HUES48 (cell line): ENCODE measurements at regions not wholly inside any gene's neighbourhood (a gene's known extent, or its start where the extent isn't known, plus 50 kb on each side); places are given as distances from the start of the nearest gene placed in this dataset.

Experiments
- H3K27ac ChIP-seq: one replicate; pipeline ENCODE4 v1.7.0; 2013; ENCODE audit warnings: low read depth, low read length, inconsistent platforms
- H3K27me3 ChIP-seq: 2 replicates; pipeline ENCODE4 v1.6.1; 2013; ENCODE audit warnings: mild to moderate bottlenecking, low read length; ENCODE audit not compliant: control insufficient read depth, insufficient read depth
- H3K36me3 ChIP-seq: 2 replicates; pipeline ENCODE4 v1.6.1; 2013; ENCODE audit warnings: low read length; ENCODE audit not compliant: control insufficient read depth, insufficient read depth
- H3K4me1 ChIP-seq: 2 replicates; pipeline ENCODE4 v1.6.1; 2013; ENCODE audit warnings: mild to moderate bottlenecking, low read length; ENCODE audit not compliant: control insufficient read depth, insufficient read depth
- H3K4me3 ChIP-seq: 2 replicates; pipeline ENCODE4 v1.5.1; 2013; ENCODE audit warnings: mild to moderate bottlenecking, low read depth, low read length
- H3K9ac ChIP-seq: 2 replicates; pipeline ENCODE4 v1.6.1; 2013; ENCODE audit warnings: mild to moderate bottlenecking, low read depth, low read length, moderate library complexity
- H3K9me3 ChIP-seq: 2 replicates; pipeline ENCODE4 v1.6.1; 2013; ENCODE audit warnings: low read length; ENCODE audit not compliant: control insufficient read depth, insufficient read depth

GRCh38 chr12:116384175-116384574 is 106.7 kb upstream of the MED13L start:
- Histone ChIP-seq H3K4me1 (peaks cover 35% of the 10 kb centered on the region), H3K9ac (no peak overlapping the region), H3K9me3 (no peaks in the 10 kb centered on the region), H3K27ac (no peak overlapping the region), H3K27me3 (no peaks in the 10 kb centered on the region), H3K4me3 (no peak overlapping the region), H3K36me3 (no peaks in the 10 kb centered on the region)

GRCh38 chr12:116384691-116385485 is 107.4 kb upstream of the MED13L start:
- Histone ChIP-seq H3K27me3 (no peaks in the 10 kb centered on the region), H3K9me3 (no peaks in the 10 kb centered on the region), H3K36me3 (no peaks in the 10 kb centered on the region), H3K4me1 (peaks cover 35% of the 10 kb centered on the region), H3K27ac (no peak overlapping the region), H3K9ac (no peak overlapping the region), H3K4me3 (no peak overlapping the region)

GRCh38 chr12:116385486-116386217 is 108.2 kb upstream of the MED13L start:
- H3K27ac ChIP-seq = no peak overlapping the region
- no peak overlapping the region for H3K9ac ChIP-seq
- H3K9me3 ChIP-seq = no peaks in the 10 kb centered on the region
- H3K27me3 ChIP-seq = no peaks in the 10 kb centered on the region
- H3K4me1 ChIP-seq = peaks cover 35% of the 10 kb centered on the region
- no peaks in the 10 kb centered on the region for H3K36me3 ChIP-seq
- H3K4me3 ChIP-seq = no peak overlapping the region

DNA sequence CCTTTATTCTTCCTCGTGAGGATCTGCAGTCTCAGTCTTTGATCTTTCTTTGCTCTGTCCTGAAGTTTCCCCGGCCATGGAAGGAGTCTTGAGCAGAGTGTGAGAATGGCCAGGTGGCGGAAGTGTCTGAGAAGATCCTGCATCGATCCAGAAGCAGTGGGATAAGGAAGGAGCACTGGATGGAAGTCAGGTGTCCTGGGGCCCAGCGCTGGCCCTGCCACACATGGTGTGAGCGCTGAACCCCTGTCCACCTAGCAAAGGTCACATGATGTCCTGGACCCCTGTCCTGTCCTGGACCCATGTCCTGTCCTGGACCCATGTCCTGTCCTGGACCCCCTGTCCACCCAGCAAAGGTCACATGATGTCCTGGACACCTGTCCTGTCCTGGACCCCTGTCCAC is 111.8 kb upstream of the MED13L start:
- H3K9ac ChIP-seq = no peak overlapping the region

DNA sequence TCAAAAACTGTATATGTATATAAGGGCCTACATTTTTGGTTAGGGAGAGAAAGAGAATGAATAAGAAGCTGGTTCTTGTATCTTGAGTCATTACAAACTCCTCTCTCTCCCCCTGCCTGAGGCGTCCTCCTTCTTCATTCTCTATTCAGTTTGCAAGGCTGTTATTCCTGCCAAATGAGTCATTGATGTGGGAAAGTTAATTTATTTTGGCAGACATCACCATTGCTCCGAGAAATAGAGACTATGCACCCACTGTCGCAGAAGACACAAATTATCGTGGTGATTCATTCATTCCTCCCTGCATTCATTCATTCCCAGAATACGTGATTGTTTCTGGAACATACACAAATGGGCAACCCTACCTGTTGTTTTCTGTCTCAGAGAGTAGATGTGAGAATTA is 112.5 kb upstream of the MED13L start:
- Histone ChIP-seq H3K9me3 (no peaks in the 10 kb centered on the region), H3K4me3 (no peak overlapping the region), H3K27ac (no peak overlapping the region), H3K9ac (no peak overlapping the region), H3K4me1 (peaks cover under 1% of the 10 kb centered on the region; the same call in 1 of the 2 replicates), H3K27me3 (no peaks in the 10 kb centered on the region), H3K36me3 (no peaks in the 10 kb centered on the region)

More for the DNA sequence above, 111.8 kb upstream of the MED13L start:
- Histone ChIP-seq H3K4me1 (peaks cover 6% of the 10 kb centered on the region), H3K36me3 (no peaks in the 10 kb centered on the region), H3K9me3 (no peaks in the 10 kb centered on the region), H3K27ac (no peak overlapping the region), H3K4me3 (no peak overlapping the region), H3K27me3 (no peaks in the 10 kb centered on the region)

DNA sequence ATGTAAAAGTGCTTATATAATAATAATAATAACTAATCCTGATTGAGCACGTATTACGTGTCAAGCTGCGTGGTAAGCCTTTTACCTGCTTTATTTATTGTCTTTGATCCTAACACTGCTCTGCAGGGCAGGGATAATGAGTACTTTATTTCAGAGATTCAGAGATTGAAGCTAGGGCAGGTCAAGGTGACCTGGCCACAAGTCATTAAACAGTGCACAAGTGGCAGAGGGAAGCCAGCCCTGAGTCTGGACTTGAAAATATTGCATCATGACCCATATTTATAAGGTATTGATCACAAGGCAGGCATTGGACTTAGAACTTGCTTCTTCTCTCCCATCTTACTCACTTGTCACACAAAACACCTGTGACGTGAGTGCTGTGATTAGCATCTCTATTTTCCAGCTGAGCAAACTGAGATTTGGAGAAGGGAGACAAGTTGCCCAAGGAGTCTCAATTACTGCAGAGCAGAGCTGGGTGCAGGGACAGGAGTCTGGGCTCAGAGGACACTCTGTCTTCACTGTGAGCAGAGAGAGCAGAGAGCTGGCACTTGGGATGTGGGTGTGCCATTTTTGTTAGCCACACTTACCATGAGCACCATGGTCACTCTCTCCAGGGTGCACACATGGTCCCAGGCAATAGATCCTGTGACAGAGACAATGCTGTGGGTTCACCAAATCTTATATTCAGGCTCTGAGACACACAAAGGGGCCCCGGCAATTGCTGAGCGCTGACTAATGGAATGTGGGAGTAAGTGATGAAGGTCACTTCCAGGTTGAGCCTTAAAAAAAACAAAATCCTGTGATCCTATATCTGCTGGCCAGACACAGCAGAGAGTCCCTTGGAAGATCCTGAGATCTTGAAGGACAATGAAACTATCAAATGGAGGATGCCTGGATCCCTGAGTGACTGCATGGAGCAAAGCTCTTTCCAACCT is 113.2 kb upstream of the MED13L start:
- Histone ChIP-seq H3K9me3 (no peaks in the 10 kb centered on the region), H3K27me3 (no peaks in the 10 kb centered on the region), H3K27ac (no peak overlapping the region), H3K4me3 (no peak overlapping the region), H3K9ac (no peak overlapping the region), H3K36me3 (no peaks in the 10 kb centered on the region), H3K4me1 (no peaks in the 10 kb centered on the region)

DNA sequence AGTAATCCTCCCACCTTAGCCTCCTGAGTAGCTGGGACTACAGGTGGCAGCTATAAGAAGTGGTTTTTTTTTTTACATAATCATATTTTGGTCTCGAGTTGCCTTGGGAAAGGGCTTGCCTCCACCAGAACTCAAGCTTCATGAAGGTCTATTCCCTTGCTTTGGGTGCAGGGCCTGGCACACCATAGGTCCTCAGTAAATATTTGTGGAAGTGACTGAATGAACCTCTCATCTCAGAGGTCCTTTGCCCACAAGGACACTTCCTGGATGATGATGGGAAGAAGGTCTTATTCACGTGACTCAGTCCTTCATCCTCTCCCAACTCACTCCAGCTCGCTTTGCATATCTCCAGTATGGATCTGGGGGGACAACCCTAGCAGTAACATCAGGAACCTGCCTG is 114.0 kb upstream of the MED13L start:
- H3K9ac ChIP-seq = no peak overlapping the region
- H3K27ac ChIP-seq = no peak overlapping the region
- no peak overlapping the region for H3K4me3 ChIP-seq
- H3K4me1 ChIP-seq = no peaks in the 10 kb centered on the region
- no peaks in the 10 kb centered on the region for H3K36me3 ChIP-seq
- H3K27me3 ChIP-seq = no peaks in the 10 kb centered on the region
- H3K9me3 ChIP-seq = no peaks in the 10 kb centered on the region

GRCh38 chr12:116392061-116392460 is 114.6 kb upstream of the MED13L start:
- Histone ChIP-seq H3K4me1 (no peaks in the 10 kb centered on the region), H3K9me3 (no peaks in the 10 kb centered on the region), H3K27me3 (no peaks in the 10 kb centered on the region), H3K9ac (no peak overlapping the region), H3K36me3 (no peaks in the 10 kb centered on the region), H3K27ac (no peak overlapping the region), H3K4me3 (no peak overlapping the region)

DNA sequence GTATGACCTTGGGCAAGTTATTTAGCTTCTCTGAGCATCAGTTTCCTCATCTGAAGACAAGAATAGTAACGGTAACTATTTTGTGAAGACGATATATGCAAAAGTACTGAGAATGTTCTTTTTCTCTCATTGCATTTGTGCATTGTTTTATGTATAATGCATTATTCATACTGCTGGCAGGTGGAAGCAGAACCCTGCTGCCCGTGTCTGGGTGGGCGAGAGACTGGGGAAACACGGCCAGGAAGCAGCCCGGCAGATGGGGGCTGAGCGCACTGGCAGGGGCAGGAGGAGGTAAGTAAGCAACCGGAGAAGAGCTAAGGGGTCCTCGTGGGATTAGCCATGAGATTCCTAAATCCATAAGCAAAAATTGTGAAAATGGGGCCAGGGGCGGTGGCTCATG is 115.8 kb upstream of the MED13L start:
- Histone ChIP-seq H3K36me3 (no peaks in the 10 kb centered on the region), H3K9ac (no peak overlapping the region), H3K9me3 (no peaks in the 10 kb centered on the region), H3K27ac (no peak overlapping the region), H3K27me3 (no peaks in the 10 kb centered on the region), H3K4me1 (no peaks in the 10 kb centered on the region), H3K4me3 (no peak overlapping the region)

DNA sequence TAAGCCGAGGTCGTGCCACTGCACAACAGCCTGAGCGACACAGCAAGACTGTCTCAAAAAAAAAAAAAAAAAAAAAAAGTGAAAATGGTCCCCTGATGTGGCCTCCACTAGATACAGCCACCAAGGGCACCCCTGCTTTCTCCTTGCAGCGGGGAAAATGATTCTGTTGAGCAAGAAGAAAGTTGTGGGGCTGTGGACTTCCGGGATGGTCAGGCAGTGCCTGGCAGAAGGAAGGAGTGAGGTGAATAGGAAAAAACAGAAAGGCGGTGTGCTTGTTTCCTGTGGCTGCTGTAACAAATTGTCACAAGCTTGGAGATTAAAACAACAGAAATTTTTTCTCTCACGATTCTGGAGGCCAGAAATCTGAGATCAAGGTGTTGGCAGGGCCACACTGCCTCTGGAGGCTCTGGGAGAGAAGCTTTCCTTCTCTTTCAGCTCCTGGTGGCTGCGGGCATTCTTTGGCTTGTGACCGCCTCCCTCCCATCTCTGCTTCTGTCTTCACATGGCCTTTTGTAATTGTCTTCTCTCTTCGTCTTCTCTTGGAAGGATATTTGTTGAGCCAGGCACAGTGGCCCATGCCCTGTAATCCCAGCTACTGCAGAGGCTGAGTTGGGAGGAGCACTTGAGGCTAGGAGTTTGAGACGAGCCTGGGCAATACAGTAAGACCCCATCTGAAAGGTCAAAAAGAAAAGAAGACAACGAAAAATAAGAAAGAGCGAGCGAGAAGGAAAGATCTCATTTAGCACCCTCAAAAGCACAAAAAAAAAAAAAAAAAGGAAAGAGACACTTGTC is 116.6 kb upstream of the MED13L start:
- no peaks in the 10 kb centered on the region for H3K36me3 ChIP-seq
- no peaks in the 10 kb centered on the region for H3K27me3 ChIP-seq
- H3K27ac ChIP-seq = no peak overlapping the region
- no peak overlapping the region for H3K4me3 ChIP-seq
- no peaks in the 10 kb centered on the region for H3K4me1 ChIP-seq
- 0 out of 2 replicates have a peak, but pooled peaks cover 2% of the 10 kb centered on the region for H3K9me3 ChIP-seq
- no peak overlapping the region for H3K9ac ChIP-seq
